Breast epithelium (tissue), 4 donors: ENCODE measurements at regions not wholly inside any gene's neighbourhood (a gene's known extent, or its start where the extent isn't known, plus 50 kb on each side); places are given as distances from the start of the nearest gene placed in this dataset.

Experiments used
- DNase-seq, 2 donors: peaks; one replicate each; pipeline ENCODE4 v3.0.0-alpha.2; 2019; ENCODE audit warnings: low spot score in 2 of 2
- H3K27ac ChIP-seq, 2 donors: fragments of 200-600 bp; sonication (generic) in 1 of 2; one replicate each; pipeline ENCODE4 v1.5.1; 2016 to 2019; ENCODE audit warnings: mild to moderate bottlenecking in 1 of 2
- H3K27me3 ChIP-seq, 2 donors: fragments of 200-600 bp; sonication (generic) in 1 of 2; one replicate each; pipeline versions ENCODE4 v1.5.1 to v1.6.0; 2017 to 2019; ENCODE audit warnings: control low read depth in 1 of 2, mild to moderate bottlenecking in 1 of 2
- H3K36me3 ChIP-seq: fragments of 200-600 bp; one replicate; pipeline ENCODE4 v1.5.1; 2019
- H3K4me1 ChIP-seq, 2 donors: fragments of 200-600 bp; sonication (generic); one replicate each; pipeline ENCODE4 v1.5.1; 2016 to 2019; ENCODE audit warnings: control low read depth in 1 of 2
- H3K4me3 ChIP-seq, 3 donors: fragments of 200-600 bp; sonication (generic); 1 replicate in 2 of 3; 2 replicates in 1 of 3; pipeline ENCODE4 v1.5.1; 2016 to 2019; ENCODE audit warnings: mild to moderate bottlenecking in 3 of 3, moderate library complexity in 2 of 3
- H3K9me3 ChIP-seq, 2 donors: fragments of 200-600 bp; sonication (generic) in 1 of 2; one replicate each; pipeline ENCODE4 v1.5.1; 2016 to 2019; ENCODE audit warnings: control low read depth in 1 of 2
- CTCF ChIP-seq, 3 donors: fragments of 450-650 bp; IDR thresholded peaks; one replicate each; pipeline ENCODE4 v1.5.1; 2016 to 2017; ENCODE audit warnings: antibody characterized with exemption in 3 of 3, mild to moderate bottlenecking in 3 of 3, moderate library complexity in 3 of 3
- POLR2A ChIP-seq: fragments of 450-650 bp; IDR thresholded peaks from one replicate; pipeline ENCODE4 v1.6.1; 2016; ENCODE audit warnings: antibody characterized with exemption, mild to moderate bottlenecking, moderate library complexity
- POLR2AphosphoS5 ChIP-seq, 3 donors: sonication (generic); formaldehyde crosslinking; IDR thresholded peaks; one replicate each; pipeline ENCODE4 v1.6.1; 2017; ENCODE audit warnings: antibody characterized with exemption in 3 of 3
- intact Hi-C: fragments of 100-400 bp; cut with DNase I; formaldehyde crosslinking; loops from one replicate; pipeline ENCODE4 v1.15.1; 2023; ENCODE audit warnings: low total_unique reads

- DNase-seq = no peak
- no peak for TF ChIP-seq POLR2A
- TF ChIP-seq POLR2AphosphoS5 (IDR thresholded peaks at IDR 0.05) = no peak
- TF ChIP-seq CTCF (IDR thresholded peaks at IDR 0.05) = no peak
Measured at GRCh38 chr17:70256751-70257150, 87.4 kb downstream of the KCNJ2 start.

GRCh38 chr17:70258465-70258864 is 89.1 kb downstream of the KCNJ2 start:
- Histone ChIP-seq H3K9me3 (no peaks in the 10 kb centered on the region), H3K27ac (no peak overlapping the region), H3K4me1 (no peaks in the 10 kb centered on the region), H3K36me3 (no peaks in the 10 kb centered on the region), H3K27me3 (no peaks in the 10 kb centered on the region), H3K4me3 (no peak overlapping the region)
- no peak for TF ChIP-seq POLR2A
- TF ChIP-seq POLR2AphosphoS5 (IDR thresholded peaks at IDR 0.05) = no peak
- no peak for TF ChIP-seq CTCF (IDR thresholded peaks at IDR 0.05)
- DNase-seq = no peak
- intact Hi-C loops = no loop called here

More at GRCh38 chr17:70256751-70257150, 87.4 kb downstream of the KCNJ2 start:
- Histone ChIP-seq H3K9me3 (no peaks in the 10 kb centered on the region), H3K4me3 (no peak overlapping the region), H3K27me3 (no peaks in the 10 kb centered on the region), H3K4me1 (no peaks in the 10 kb centered on the region), H3K36me3 (no peaks in the 10 kb centered on the region), H3K27ac (no peak overlapping the region)
- intact Hi-C loops = no loop called here

- Histone ChIP-seq H3K4me3 (no peak overlapping the region), H3K4me1 (no peaks in the 10 kb centered on the region), H3K27me3 (no peaks in the 10 kb centered on the region), H3K9me3 (no peaks in the 10 kb centered on the region), H3K36me3 (no peaks in the 10 kb centered on the region), H3K27ac (no peak overlapping the region)
- DNase-seq = no peak
- TF ChIP-seq CTCF (IDR thresholded peaks at IDR 0.05) (no peak), POLR2AphosphoS5 (IDR thresholded peaks at IDR 0.05) (no peak), POLR2A (no peak)
- intact Hi-C loops = no loop called here
Measured at GRCh38 chr17:70259400-70259799, 90.1 kb downstream of the KCNJ2 start.

DNA sequence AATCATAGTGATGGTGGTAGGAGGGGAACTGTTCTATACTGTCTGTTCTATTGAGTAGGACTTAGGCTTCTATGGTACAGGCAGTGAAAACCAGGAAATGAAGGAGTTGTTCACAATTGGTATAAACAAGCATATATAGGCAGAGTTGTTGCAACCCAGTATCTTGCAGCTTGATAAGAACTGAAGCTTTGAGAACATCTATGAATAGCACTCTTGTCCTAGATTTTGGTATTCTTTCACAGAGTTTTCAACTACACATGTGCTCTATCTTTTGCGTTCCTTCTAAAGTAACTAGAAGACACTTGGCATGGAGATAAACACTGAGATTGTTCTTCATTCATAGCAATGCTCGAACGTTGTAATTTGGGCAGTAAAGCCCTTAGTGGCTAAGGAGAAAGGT is 91.8 kb downstream of the KCNJ2 start:
- Histone ChIP-seq H3K9me3 (no peaks in the 10 kb centered on the region), H3K27me3 (no peaks in the 10 kb centered on the region), H3K36me3 (no peaks in the 10 kb centered on the region), H3K4me1 (no peaks in the 10 kb centered on the region), H3K27ac (no peak overlapping the region), H3K4me3 (no peak overlapping the region)
- no peak for TF ChIP-seq POLR2AphosphoS5 (IDR thresholded peaks at IDR 0.05)
- TF ChIP-seq CTCF (IDR thresholded peaks at IDR 0.05) = no peak
- TF ChIP-seq POLR2A = no peak
- DNase-seq = no peak
- intact Hi-C loops = no loop called here

GRCh38 chr17:70265471-70265870 is 96.1 kb downstream of the KCNJ2 start:
- Histone ChIP-seq H3K27ac (no peak overlapping the region), H3K9me3 (no peaks in the 10 kb centered on the region), H3K27me3 (no peaks in the 10 kb centered on the region), H3K36me3 (no peaks in the 10 kb centered on the region), H3K4me1 (no peaks in the 10 kb centered on the region), H3K4me3 (no peak overlapping the region)
- TF ChIP-seq POLR2A (no peak), POLR2AphosphoS5 (IDR thresholded peaks at IDR 0.05) (no peak), CTCF (IDR thresholded peaks at IDR 0.05) (no peak)
- intact Hi-C loops = no loop called here
- no peak for DNase-seq
